ENCODE measurements at regions not wholly inside any gene's neighbourhood (a gene's known extent, or its start where the extent isn't known, plus 50 kb on each side); places are given as distances from the start of the nearest gene placed in this dataset.

- H3K27me3 ChIP-seq (ENCODE audit: control insufficient read depth in 1 of 2, insufficient read depth in 2 of 2, low read length in 2 of 2) = peaks cover 3 to 5% of the 10 kb centered on the region in 2 donors
Measured at GRCh38 chr9:134271338-134272301, 54.6 kb upstream of the RXRA start.

GRCh38 chr9:134272302-134273023 is 53.8 kb upstream of the RXRA start:
- H3K9ac ChIP-seq (ENCODE audit: low read depth in 1 of 2, low read length in 2 of 2) = no peak overlapping the region
- no peaks in the 10 kb centered on the region for H3K36me3 ChIP-seq (ENCODE audit: control insufficient read depth in 1 of 2, insufficient read depth in 2 of 2, low read length in 2 of 2)
- H3K27me3 ChIP-seq (ENCODE audit: control insufficient read depth in 1 of 2, insufficient read depth in 2 of 2, low read length in 2 of 2) = peaks cover 3 to 5% of the 10 kb centered on the region in 2 donors
- no peaks in the 10 kb centered on the region for H3K9me3 ChIP-seq (ENCODE audit: control insufficient read depth in 1 of 2, low read length in 2 of 2)
- H3K4me1 ChIP-seq (ENCODE audit: control insufficient read depth in 1 of 2, insufficient read depth in 2 of 2, low read length in 2 of 2) = peaks cover 9 to 15% of the 10 kb centered on the region in 2 donors
- H3K27ac ChIP-seq (ENCODE audit: low read depth, low read length) = no peak overlapping the region
- no peak overlapping the region for H3K4me3 ChIP-seq (ENCODE audit: low read depth in 1 of 2, low read length in 2 of 2)

More at GRCh38 chr9:134271338-134272301, 54.6 kb upstream of the RXRA start:
- Histone ChIP-seq H3K4me3 (ENCODE audit: low read depth in 1 of 2, low read length in 2 of 2) (no peak overlapping the region), H3K4me1 (ENCODE audit: control insufficient read depth in 1 of 2, insufficient read depth in 2 of 2, low read length in 2 of 2) (peaks cover 9 to 13% of the 10 kb centered on the region in 2 donors), H3K27ac (ENCODE audit: low read depth, low read length) (no peak overlapping the region), H3K9me3 (ENCODE audit: control insufficient read depth in 1 of 2, low read length in 2 of 2) (no peaks in the 10 kb centered on the region), H3K9ac (ENCODE audit: low read depth in 1 of 2, low read length in 2 of 2) (no peak overlapping the region), H3K36me3 (ENCODE audit: control insufficient read depth in 1 of 2, insufficient read depth in 2 of 2, low read length in 2 of 2) (no peaks in the 10 kb centered on the region)

- peaks cover 3 to 5% of the 10 kb centered on the region in 2 donors for H3K27me3 ChIP-seq (ENCODE audit: control insufficient read depth in 1 of 2, insufficient read depth in 2 of 2, low read length in 2 of 2)
Measured at GRCh38 chr9:134273647-134274046, 52.6 kb upstream of the RXRA start.

GRCh38 chr9:134275375-134275774 is 50.9 kb upstream of the RXRA start:
- H3K27ac ChIP-seq (ENCODE audit: low read depth, low read length) = no peak overlapping the region
- H3K9ac ChIP-seq (ENCODE audit: low read depth in 1 of 2, low read length in 2 of 2) = no peak overlapping the region
- peaks cover 0 to 7% of the 10 kb centered on the region in 2 donors for H3K4me1 ChIP-seq (ENCODE audit: control insufficient read depth in 1 of 2, insufficient read depth in 2 of 2, low read length in 2 of 2)
- H3K36me3 ChIP-seq (ENCODE audit: control insufficient read depth in 1 of 2, insufficient read depth in 2 of 2, low read length in 2 of 2) = no peaks in the 10 kb centered on the region
- H3K9me3 ChIP-seq (ENCODE audit: control insufficient read depth in 1 of 2, low read length in 2 of 2) = no peaks in the 10 kb centered on the region
- H3K4me3 ChIP-seq (ENCODE audit: low read depth in 1 of 2, low read length in 2 of 2) = no peak overlapping the region
- peaks cover 3 to 5% of the 10 kb centered on the region in 2 donors for H3K27me3 ChIP-seq (ENCODE audit: control insufficient read depth in 1 of 2, insufficient read depth in 2 of 2, low read length in 2 of 2)

More at GRCh38 chr9:134273647-134274046, 52.6 kb upstream of the RXRA start:
- Histone ChIP-seq H3K9ac (ENCODE audit: low read depth in 1 of 2, low read length in 2 of 2) (no peak overlapping the region), H3K4me1 (ENCODE audit: control insufficient read depth in 1 of 2, insufficient read depth in 2 of 2, low read length in 2 of 2) (peaks cover 3 to 7% of the 10 kb centered on the region in 2 donors), H3K36me3 (ENCODE audit: control insufficient read depth in 1 of 2, insufficient read depth in 2 of 2, low read length in 2 of 2) (no peaks in the 10 kb centered on the region), H3K27ac (ENCODE audit: low read depth, low read length) (no peak overlapping the region), H3K9me3 (ENCODE audit: control insufficient read depth in 1 of 2, low read length in 2 of 2) (no peaks in the 10 kb centered on the region), H3K4me3 (ENCODE audit: low read depth in 1 of 2, low read length in 2 of 2) (no peak overlapping the region)

- peaks cover 3 to 5% of the 10 kb centered on the region in 2 donors for H3K27me3 ChIP-seq (ENCODE audit: control insufficient read depth in 1 of 2, insufficient read depth in 2 of 2, low read length in 2 of 2)
- peaks cover 0 to 7% of the 10 kb centered on the region in 2 donors for H3K4me1 ChIP-seq (ENCODE audit: control insufficient read depth in 1 of 2, insufficient read depth in 2 of 2, low read length in 2 of 2)
- no peak overlapping the region for H3K27ac ChIP-seq (ENCODE audit: low read depth, low read length)
- H3K9ac ChIP-seq (ENCODE audit: low read depth in 1 of 2, low read length in 2 of 2) = no peak overlapping the region
- no peak overlapping the region for H3K4me3 ChIP-seq (ENCODE audit: low read depth in 1 of 2, low read length in 2 of 2)
- H3K36me3 ChIP-seq (ENCODE audit: control insufficient read depth in 1 of 2, insufficient read depth in 2 of 2, low read length in 2 of 2) = no peaks in the 10 kb centered on the region
- H3K9me3 ChIP-seq (ENCODE audit: control insufficient read depth in 1 of 2, low read length in 2 of 2) = no peaks in the 10 kb centered on the region
Measured at GRCh38 chr9:134276453-134277245, 49.6 kb upstream of the RXRA start.

Data from duodenal mucosa (tissue), 2 donors.